ENCODE measurements at regions not wholly inside any gene's neighbourhood (a gene's known extent, or its start where the extent isn't known, plus 50 kb on each side); places are given as distances from the start of the nearest gene placed in this dataset.

DNA sequence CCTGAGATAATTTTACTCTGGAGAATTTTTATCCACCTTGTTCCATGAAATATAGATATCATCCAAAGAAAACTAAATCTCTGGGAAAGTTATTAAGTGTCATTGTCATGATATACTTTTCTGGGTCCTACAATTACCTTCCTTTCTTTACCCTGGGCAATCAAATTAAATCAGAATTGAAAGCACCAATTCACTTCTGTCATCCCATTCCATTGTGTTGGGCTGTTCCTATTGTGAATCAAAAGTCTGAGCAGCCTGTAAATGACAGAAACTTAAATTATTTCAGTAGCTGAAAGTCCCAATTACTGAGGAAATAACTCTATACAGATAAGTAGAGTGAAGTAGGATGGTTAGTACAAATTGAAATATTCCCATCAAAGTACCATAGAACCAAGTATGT lies 1284.2 kb downstream of the EFNB2 start:
- no peak for DNase-seq
- Histone ChIP-seq H3K4me1 (replicated peaks in 1 of 2) (no peaks in the 10 kb centered on the region), H3K9me3 (replicated peaks in 1 of 3) (no peaks in the 10 kb centered on the region), H3K27me3 (no peaks in the 10 kb centered on the region), H3K4me3 (no peak overlapping the region), H3K36me3 (replicated peaks in 1 of 2) (no peaks in the 10 kb centered on the region), H3K27ac (no peak overlapping the region)
- TF ChIP-seq POLR2A (IDR thresholded peaks at IDR 0.05): no peak
- TF ChIP-seq, protein P1, sequence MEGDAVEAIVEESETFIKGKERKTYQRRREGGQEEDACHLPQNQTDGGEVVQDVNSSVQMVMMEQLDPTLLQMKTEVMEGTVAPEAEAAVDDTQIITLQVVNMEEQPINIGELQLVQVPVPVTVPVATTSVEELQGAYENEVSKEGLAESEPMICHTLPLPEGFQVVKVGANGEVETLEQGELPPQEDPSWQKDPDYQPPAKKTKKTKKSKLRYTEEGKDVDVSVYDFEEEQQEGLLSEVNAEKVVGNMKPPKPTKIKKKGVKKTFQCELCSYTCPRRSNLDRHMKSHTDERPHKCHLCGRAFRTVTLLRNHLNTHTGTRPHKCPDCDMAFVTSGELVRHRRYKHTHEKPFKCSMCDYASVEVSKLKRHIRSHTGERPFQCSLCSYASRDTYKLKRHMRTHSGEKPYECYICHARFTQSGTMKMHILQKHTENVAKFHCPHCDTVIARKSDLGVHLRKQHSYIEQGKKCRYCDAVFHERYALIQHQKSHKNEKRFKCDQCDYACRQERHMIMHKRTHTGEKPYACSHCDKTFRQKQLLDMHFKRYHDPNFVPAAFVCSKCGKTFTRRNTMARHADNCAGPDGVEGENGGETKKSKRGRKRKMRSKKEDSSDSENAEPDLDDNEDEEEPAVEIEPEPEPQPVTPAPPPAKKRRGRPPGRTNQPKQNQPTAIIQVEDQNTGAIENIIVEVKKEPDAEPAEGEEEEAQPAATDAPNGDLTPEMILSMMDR (IDR thresholded peaks at IDR 0.05): no peak
- intact Hi-C loops (cut with DNase I): no loop called here

DNA sequence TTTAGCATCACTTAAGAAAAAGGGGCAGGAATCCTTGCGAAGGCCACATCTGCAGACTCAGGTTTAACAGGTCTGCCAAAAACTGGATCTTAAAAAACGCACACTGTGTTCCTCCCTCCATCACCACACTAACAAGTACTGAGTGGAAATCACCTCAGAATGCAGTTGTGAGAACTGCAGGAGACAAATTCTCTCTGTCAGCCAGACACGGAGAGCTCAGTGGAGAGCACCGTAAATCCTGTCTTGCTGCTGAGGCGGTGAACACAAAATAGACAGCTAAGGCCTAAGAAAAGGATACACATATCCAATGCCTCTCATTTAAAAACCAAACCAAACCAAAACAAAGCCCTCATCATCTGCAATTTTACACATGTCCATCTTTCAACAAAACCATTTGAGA lies 1287.6 kb downstream of the EFNB2 start:
- DNase-seq: no peak
- Histone ChIP-seq H3K27ac (no peak overlapping the region), H3K9me3 (replicated peaks in 1 of 3) (no peaks in the 10 kb centered on the region), H3K4me3 (no peak overlapping the region), H3K4me1 (replicated peaks in 1 of 2) (no peaks in the 10 kb centered on the region), H3K27me3 (no peaks in the 10 kb centered on the region), H3K36me3 (replicated peaks in 1 of 2) (no peaks in the 10 kb centered on the region)
- intact Hi-C loops (cut with DNase I): no loop called here
- no peak for TF ChIP-seq POLR2A (IDR thresholded peaks at IDR 0.05)
- TF ChIP-seq, protein P1 (IDR thresholded peaks at IDR 0.05): no peak
- 73 to 90% (median 81%) methylated on average over 5 of the region's 5 CpGs for whole genome bisulfite sequencing, 4 donors

DNA sequence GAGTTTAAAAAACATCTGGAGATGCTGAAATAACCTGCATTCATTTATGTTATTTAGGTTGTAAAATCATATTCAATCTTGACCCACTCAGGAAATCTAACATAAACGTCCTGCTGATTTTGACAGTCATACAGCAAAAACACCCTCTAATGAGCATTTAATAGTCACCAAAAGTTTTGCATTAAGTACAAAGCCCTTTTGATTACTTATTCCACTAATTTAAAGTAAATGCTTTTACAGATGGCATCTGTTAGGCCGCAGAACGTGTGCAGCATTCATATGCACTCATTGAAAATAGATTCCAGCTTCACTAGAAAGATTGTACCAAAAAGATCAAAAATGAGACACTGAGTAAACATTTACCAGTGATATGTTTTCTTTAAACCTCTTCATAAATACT lies 1295.1 kb downstream of the EFNB2 start:
- H3K27ac ChIP-seq: no peak overlapping the region
- no peak for TF ChIP-seq POLR2A (IDR thresholded peaks at IDR 0.05)
- TF ChIP-seq, protein P1 (IDR thresholded peaks at IDR 0.05): no peak
- no peaks in the 10 kb centered on the region for H3K4me1 ChIP-seq (replicated peaks in 1 of 2)
- H3K27me3 ChIP-seq: no peaks in the 10 kb centered on the region
- intact Hi-C loops (cut with DNase I): no loop called here
- no peaks in the 10 kb centered on the region for H3K9me3 ChIP-seq (replicated peaks in 1 of 3)
- H3K4me3 ChIP-seq: no peak overlapping the region
- no peaks in the 10 kb centered on the region for H3K36me3 ChIP-seq (replicated peaks in 1 of 2)
- DNase-seq: no peak
- WGBS, 4 donors: 75 to 85% (median 83%) methylated on average over 3 of the region's 3 CpGs

DNA sequence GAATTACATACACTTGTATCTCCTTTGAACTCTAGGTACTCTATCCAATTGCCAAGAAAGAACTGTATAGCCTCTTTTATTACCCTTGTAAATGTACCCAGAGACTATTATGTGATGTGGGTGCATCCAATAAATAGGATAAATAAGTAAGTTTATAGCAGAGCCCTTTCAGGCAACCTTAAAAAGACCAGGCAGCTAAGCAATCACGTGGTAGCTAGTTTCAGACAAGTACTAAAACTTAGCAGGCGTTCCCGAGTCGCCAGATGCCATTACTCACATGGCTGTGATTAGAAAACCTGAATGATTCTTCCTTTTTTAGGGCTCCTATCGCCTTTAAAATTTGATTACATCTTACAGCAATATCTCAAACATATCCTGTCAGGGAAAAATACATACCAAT lies 1303.0 kb downstream of the EFNB2 start:
- Histone ChIP-seq H3K27me3 (no peaks in the 10 kb centered on the region), H3K36me3 (replicated peaks in 1 of 2) (no peaks in the 10 kb centered on the region), H3K4me1 (replicated peaks in 1 of 2) (no peaks in the 10 kb centered on the region), H3K9me3 (replicated peaks in 1 of 3) (no peaks in the 10 kb centered on the region), H3K4me3 (no peak overlapping the region), H3K27ac (no peak overlapping the region)
- WGBS, 4 donors: 79 to 84% (median 81%) methylated on average over 5 of the region's 5 CpGs
- no peak for TF ChIP-seq POLR2A (IDR thresholded peaks at IDR 0.05)
- TF ChIP-seq, protein P1 (IDR thresholded peaks at IDR 0.05): no peak
- intact Hi-C loops (cut with DNase I): no loop called here
- no peak for DNase-seq
